Left colon (tissue), 2 donors: ENCODE measurements at regions not wholly inside any gene's neighbourhood (a gene's known extent, or its start where the extent isn't known, plus 50 kb on each side); places are given as distances from the start of the nearest gene placed in this dataset.
"Not testable (repeated sequence)": the region's sequence is repeated elsewhere in the genome, so short reads cannot be mapped to it uniquely, and the experiment has no call there.

Experiments
- ATAC-seq: fragments of 200-7000 bp; cut with Tn5 transposase; one replicate; pipeline ENCODE4 v1.9.1; 2020; ENCODE audit warnings: mild to moderate bottlenecking, moderate library complexity
- DNase-seq, 2 donors: peaks; one replicate each; pipeline ENCODE4 v3.0.0-alpha.2; 2020
- intact Hi-C, 2 donors: fragments of 100-400 bp; cut with DNase I in 1 of 2; cut with micrococcal nuclease in 1 of 2; formaldehyde crosslinking; loops; one replicate each; pipeline versions ENCODE4 v1.11.2 to v1.14.0; 2022; cut with DNase I, micrococcal nuclease
- donor health status: DM: no; HTN: no; CAD: no.
- donor health status: DM: yes; HTN: yes; CAD: no.

DNA sequence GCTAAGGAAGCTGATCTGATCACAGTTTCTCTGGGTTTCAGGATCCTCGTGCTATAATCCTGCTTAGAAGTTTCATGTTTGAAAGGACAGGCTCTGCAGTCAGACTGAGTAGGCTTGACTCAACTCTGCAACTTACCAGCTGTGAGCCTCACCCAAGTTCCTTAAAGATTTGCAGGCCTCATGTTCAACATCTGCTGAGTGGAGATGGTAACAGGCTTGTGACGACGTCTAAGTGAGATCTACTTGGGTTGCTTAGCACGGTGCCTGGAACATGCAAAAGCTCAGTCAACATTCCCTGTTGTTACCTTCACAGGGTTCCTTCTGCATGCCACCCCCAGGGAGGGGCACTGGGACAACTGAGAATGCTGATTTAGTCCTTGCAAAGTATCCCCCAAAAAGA is 164.2 kb downstream of the C1D start:
- intact Hi-C loops = no loop called here
- no peak for ATAC-seq
- DNase-seq = no peak

- no peak for ATAC-seq
- DNase-seq = no peak
- intact Hi-C loops = no loop called here
Observed at GRCh38 chr2:67899187-67899586, 163.6 kb downstream of the C1D start.

DNA sequence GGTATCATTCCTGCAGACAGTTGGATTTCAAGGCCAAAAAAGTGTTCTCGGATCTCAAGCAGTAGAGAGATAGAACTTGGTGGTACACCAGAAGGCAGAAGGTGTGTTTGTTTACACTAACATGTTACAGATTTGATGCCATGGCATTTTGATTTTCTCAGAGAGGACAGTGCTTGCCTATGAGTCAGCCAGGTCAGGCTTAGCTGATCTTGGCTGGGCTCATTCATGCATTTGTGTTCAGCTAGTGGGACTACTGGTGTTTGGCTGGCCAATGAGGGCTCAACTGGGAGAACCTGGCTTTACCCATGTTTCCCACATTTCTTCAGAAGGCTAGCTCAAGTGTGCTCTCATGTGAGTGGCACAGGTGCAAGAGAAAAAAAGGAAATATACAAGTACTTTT is 162.0 kb downstream of the C1D start:
- ATAC-seq (no peak), DNase-seq (no peak)
- intact Hi-C loops = no loop called here

DNA sequence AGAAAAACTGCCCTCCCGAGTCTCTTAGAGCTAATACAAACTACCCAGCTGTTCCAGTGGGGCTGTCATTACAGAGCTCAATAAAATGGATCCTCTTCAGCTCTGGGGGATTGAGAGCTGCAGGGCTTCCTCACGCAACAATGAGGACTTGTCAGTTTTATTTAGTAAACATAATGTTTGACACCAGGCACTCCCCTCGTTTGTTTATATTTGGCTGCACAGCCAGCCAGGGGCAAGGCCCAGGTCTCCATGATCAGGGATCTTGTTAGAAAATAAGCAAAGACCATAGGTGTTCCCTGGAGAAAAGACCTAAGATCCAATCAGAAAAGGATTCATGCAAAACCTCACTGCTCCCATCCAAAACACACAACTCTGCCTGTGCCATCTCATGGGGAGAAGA is 158.2 kb downstream of the C1D start:
- no peak for DNase-seq
- intact Hi-C loops = no loop called here
- ATAC-seq = no peak

DNA sequence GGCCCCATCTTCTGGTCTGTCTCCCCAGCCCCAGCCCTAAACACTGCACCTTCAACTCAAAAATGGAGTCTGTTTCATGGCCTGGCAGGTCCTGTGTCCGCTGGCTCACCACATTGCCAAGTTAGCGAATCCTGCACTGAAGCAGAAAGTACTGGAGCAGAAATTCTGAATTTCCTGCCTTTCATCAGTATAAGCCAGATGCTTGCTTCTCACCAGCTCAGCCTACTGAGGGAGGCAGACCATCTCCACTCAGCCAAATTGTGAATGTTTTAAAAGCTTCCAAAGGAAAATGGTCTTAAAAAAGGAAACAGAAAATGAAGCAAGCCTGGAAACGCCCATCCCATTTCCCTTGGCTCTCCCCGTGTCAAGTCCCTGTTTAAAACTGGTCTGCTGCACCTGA is 157.8 kb downstream of the C1D start:
- no peak for DNase-seq
- intact Hi-C loops = no loop called here
- ATAC-seq = no peak

DNA sequence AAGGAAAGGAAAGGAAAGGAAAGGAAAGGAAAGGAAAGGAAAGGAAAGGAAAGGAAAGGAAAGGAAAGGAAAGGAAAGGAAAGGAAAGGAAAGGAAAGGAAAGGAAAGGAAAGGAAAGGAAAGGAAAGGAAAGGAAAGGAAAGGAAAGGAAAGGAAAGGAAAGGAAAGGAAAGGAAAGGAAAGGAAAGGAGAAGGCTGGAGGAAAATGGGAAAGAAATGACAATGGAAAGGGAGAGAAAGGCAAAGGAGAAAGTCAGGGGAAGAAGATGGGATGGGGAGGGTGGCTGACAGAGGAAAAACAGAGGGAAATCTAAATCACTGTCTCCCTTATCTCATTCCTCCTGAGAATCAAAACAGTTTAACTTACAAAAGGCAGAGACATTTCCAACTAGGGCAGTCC is 156.3 kb downstream of the C1D start:
- ATAC-seq, intact Hi-C loops, DNase-seq: not testable (repeated sequence)

DNA sequence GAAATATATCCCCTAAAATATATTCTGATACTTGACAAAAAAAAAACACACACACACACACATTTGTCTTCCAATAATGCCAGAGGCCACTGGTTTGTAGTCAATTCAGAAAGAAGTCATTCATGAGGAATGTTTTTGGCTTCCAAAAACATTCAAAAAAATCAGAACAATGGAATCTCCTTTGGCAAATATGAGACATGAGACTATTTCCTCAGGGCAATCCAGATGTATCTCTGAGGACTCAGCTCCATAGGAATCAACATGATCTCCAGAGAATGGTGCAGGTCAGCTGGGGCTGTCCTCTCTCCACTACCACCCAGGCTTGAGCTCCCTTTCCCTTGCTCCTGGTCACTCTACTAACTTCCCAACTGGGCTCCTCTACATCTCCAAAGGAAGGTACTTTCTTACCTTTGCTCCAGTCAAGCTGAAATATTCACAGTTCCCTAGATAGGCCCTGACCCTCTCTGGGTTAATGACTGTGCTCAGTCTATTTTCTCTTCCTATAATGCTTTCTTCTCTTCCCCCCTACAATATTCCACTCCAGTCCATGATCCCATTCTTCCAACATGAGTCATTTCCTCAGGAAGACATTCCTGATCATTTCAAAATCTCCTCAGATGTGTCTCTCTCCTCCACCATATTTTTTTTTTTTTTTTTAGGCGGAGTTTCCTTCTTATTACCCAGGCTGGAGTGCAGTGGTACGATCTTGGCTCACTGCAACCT is 145.3 kb downstream of the C1D start:
- ATAC-seq (no peak), DNase-seq (no peak)
- intact Hi-C loops = no loop called here

- ATAC-seq (no peak), DNase-seq (no peak)
- intact Hi-C loops = no loop called here
Observed at GRCh38 chr2:67918471-67918870, 144.3 kb downstream of the C1D start.

DNA sequence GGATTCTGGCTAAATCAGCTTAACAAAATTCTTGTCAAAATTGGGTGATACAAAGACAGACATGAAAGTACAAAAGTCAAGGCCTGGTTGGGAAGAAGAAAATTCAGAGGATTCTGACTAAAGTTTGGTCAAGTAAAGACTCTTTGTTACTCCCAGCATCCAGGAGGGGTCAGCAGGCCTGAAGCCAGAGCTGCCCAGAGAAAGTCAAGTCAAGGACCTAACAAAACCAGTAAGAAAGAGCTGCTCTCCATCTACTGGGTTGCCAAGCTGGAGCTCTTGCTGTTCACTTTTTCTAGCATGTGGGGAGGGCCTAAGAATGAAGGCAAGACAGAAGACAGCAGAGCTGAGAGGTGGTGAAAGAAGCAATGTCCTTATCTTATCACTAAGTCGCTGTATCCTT is 143.3 kb downstream of the C1D start:
- intact Hi-C loops = no loop called here
- DNase-seq = no peak
- no peak for ATAC-seq

GRCh38 chr2:67922080-67922785 is 140.6 kb downstream of the C1D start:
- intact Hi-C loops = no loop called here
- ATAC-seq = no peak
- no peak for DNase-seq

GRCh38 chr2:67923696-67924095 is 139.1 kb downstream of the C1D start:
- DNase-seq (no peak), ATAC-seq (no peak)
- intact Hi-C loops = no loop called here

GRCh38 chr2:67927501-67927900 is 135.3 kb downstream of the C1D start:
- intact Hi-C loops = no loop called here

GRCh38 chr2:67930156-67930555 is 132.6 kb downstream of the C1D start:
- intact Hi-C loops = no loop called here
- no peak for ATAC-seq
- no peak for DNase-seq

More at GRCh38 chr2:67927501-67927900, 135.3 kb downstream of the C1D start:
- ATAC-seq = no peak
- DNase-seq = no peak

DNA sequence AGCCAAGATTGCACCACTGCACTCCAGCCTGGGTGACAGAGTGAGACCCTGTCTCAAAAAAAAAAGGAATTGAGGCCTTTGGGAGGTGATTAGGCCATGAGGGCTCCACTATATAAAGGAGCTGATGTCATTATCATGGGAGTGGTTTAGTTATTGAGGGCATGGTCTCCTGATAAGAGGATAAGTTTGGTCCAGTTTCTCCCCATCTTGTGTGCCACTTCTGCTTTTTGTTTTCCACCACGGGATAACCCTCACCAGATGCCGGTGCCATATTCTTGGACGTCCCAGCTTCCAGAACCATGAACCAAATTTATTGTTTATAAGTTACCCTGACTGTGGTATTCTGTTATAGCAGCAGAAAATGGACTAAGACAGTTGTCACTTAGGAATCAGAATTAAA is 125.8 kb downstream of the C1D start:
- ATAC-seq = no peak
- DNase-seq = no peak
- intact Hi-C loops = no loop called here

GRCh38 chr2:67938053-67938452 is 124.8 kb downstream of the C1D start:
- no peak for ATAC-seq
- intact Hi-C loops = no loop called here
- DNase-seq = no peak

- no peak for ATAC-seq
- no peak for DNase-seq
- intact Hi-C loops = no loop called here
Observed at GRCh38 chr2:67945056-67945455, 117.7 kb downstream of the C1D start.

DNA sequence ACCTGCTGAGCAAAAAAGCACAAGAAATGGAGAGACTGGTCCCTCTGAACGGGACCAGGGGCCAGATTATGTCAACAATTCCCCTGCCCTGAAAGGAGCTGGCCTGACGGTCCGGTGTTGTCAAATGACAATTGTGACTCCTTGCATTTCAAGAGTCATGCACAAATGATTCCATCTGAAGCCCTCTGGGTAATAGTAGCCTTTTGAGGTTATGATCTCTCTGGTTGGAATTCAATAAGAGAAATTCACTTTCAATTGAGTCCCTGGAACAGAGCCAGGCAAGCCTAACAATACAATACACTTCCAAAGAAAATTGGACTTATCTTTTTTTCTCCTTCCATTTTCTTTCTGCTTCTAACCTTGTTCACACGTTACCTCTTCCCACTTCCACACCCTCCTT is 116.9 kb downstream of the C1D start:
- intact Hi-C loops = no loop called here
- ATAC-seq (no peak), DNase-seq (no peak)

- DNase-seq = no peak
- intact Hi-C loops = no loop called here
Observed at GRCh38 chr2:67948057-67948456, 114.7 kb downstream of the C1D start.

GRCh38 chr2:67948506-67948905 is 114.3 kb downstream of the C1D start:
- ATAC-seq (no peak), DNase-seq (no peak)
- intact Hi-C loops = no loop called here

More at GRCh38 chr2:67948057-67948456, 114.7 kb downstream of the C1D start:
- ATAC-seq = no peak

GRCh38 chr2:67950018-67950417 is 112.8 kb downstream of the C1D start:
- DNase-seq (no peak), ATAC-seq (no peak)
- intact Hi-C loops = no loop called here

DNA sequence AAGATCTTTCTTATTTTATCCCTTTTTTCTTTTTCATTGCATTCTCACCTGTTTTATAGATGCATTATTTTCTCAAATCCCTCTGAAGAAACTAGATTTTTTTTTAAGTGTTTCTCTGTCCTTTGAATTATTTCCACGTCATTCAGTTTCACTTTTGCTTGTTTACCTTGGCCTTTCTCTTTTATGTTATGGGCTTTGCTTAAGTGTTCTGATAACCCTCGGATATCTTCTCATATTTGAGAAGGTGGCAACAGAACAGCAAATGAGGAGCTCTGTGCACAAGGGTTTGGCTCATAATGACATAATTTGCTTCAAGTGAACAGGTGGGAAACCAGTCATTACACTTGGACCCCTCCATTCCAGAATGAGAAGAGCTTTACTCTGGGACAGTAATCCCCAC is 111.9 kb downstream of the C1D start:
- intact Hi-C loops = no loop called here
- DNase-seq (no peak), ATAC-seq (no peak)
